HepG2 (cell line): ENCODE measurements at regions not wholly inside any gene's neighbourhood (a gene's known extent, or its start where the extent isn't known, plus 50 kb on each side); places are given as distances from the start of the nearest gene placed in this dataset.

Experiments used
- GABPB1 ChIP-seq: IDR thresholded peaks from 2 replicates; pipeline ENCODE4 v1.6.1; 2016; ENCODE audit warnings: mild to moderate bottlenecking, missing genetic modification reagents, moderate library complexity, missing compliant biosample characterization
- PAWR ChIP-seq: sonication (generic); formaldehyde crosslinking; IDR thresholded peaks from 2 replicates; pipeline ENCODE4 v1.4.0; 2020; ENCODE audit warnings: missing genetic modification reagents, mild to moderate bottlenecking, borderline replicate concordance
- ZNF253 ChIP-seq: sonication (generic); formaldehyde crosslinking; IDR thresholded peaks from 2 replicates; pipeline ENCODE4 v1.8.0; 2022; ENCODE audit warnings: mild to moderate bottlenecking, missing genetic modification reagents, borderline replicate concordance
- ZNF768 ChIP-seq: sonication (generic); formaldehyde crosslinking; IDR thresholded peaks from 2 replicates; pipeline ENCODE4 v1.4.0; 2020; ENCODE audit warnings: missing genetic modification reagents
- TF ChIP-seq, protein P1 (sequence below): sonication (generic); formaldehyde crosslinking; IDR thresholded peaks from 2 replicates; pipeline ENCODE4 v1.5.0; 2020; ENCODE audit warnings: mild to moderate bottlenecking, missing genetic modification reagents

DNA sequence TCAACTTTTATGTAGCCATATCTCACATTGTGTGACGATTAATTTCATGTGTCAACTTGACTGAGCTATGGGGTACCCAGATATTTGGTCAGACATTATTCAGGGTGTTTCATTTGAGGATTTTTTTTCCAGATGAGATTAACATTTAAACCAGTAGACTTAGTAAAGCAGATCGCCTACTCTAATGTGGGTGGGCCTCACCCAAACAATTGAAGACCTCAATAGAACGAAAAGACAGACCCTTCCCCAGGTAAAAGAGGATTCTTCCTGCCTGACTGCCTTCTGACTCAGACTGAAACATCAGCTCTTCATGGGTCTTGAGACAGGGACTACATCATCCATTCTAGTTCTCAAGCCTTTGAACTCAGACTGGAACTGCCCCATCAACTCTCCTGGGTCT is 231.7 kb upstream of the SASH1 start:
- TF ChIP-seq PAWR (CRISPR knock-in tag) (no peak), ZNF768 (no peak), ZNF253 (CRISPR knock-in tag) (no peak), GABPB1 (CRISPR knock-in tag) (no peak)
- TF ChIP-seq, protein P1, sequence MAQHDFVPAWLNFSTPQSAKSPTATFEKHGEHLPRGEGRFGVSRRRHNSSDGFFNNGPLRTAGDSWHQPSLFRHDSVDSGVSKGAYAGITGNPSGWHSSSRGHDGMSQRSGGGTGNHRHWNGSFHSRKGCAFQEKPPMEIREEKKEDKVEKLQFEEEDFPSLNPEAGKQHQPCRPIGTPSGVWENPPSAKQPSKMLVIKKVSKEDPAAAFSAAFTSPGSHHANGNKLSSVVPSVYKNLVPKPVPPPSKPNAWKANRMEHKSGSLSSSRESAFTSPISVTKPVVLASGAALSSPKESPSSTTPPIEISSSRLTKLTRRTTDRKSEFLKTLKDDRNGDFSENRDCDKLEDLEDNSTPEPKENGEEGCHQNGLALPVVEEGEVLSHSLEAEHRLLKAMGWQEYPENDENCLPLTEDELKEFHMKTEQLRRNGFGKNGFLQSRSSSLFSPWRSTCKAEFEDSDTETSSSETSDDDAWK, result no peak
